ENCODE measurements at regions not wholly inside any gene's neighbourhood (a gene's known extent, or its start where the extent isn't known, plus 50 kb on each side); places are given as distances from the start of the nearest gene placed in this dataset.

DNA sequence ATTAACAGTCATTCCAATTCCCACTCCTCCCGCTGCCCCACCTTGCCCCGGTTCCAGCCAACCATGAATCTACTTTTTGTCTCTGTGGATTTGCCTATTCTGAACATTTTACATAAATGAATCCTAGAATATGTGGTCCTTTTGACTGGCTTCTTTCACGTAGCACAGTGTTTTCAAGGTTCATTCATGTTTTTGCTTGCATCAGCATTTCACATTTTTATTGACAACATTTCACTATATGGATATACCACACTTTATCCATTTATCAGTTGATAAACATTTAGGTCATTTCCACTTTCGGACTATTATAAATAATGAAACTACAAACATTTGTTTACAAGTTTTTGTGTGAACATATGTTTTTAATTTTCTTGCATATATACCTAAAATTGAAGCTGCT lies 182.0 kb downstream of the ZNF248 start:
- Mint-ChIP-seq H3K4me3 (no peak overlapping the region), H3K9me3 (peaks cover 11% of the 10 kb centered on the region), H3K27ac (no peak overlapping the region), H3K27me3 (no peaks in the 10 kb centered on the region), H3K36me3 (peaks cover 12% of the 10 kb centered on the region), H3K4me1 (ENCODE audit: low read depth in 2 of 2) (no peaks in the 10 kb centered on the region)
- DNase-seq (ENCODE audit: low spot score): no peak
- ATAC-seq: no peak

GRCh38 chr10:37671802-37672201 lies 185.6 kb downstream of the ZNF248 start:
- Mint-ChIP-seq H3K9me3 (peaks cover 14% of the 10 kb centered on the region), H3K4me1 (ENCODE audit: low read depth in 2 of 2) (no peaks in the 10 kb centered on the region), H3K4me3 (no peak overlapping the region), H3K36me3 (peaks cover 12% of the 10 kb centered on the region), H3K27me3 (no peaks in the 10 kb centered on the region), H3K27ac (no peak overlapping the region)
- DNase-seq (ENCODE audit: low spot score) (no peak), ATAC-seq (no peak)

DNA sequence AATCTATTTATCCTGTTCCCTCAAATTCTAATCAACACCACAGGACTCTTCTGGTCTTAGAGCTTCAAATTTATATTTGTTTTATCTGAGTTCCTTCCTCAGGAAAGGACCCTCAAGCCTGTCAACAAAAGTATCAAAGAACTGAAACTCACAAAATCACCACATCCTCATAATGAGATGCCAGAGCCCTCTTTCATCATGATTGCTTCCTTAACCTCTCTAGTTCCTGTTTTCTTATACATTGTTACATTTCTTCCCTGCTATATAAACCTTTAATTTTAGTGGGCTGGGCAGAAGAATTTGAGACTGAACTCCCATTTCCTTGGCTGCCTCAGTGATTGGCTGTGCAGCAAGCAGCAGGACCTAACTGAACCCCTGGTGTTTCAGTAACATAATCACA lies 189.7 kb downstream of the ZNF248 start:
- Mint-ChIP-seq H3K27me3 (no peaks in the 10 kb centered on the region), H3K4me3 (no peak overlapping the region), H3K4me1 (ENCODE audit: low read depth in 2 of 2) (no peaks in the 10 kb centered on the region), H3K9me3 (peaks cover 32% of the 10 kb centered on the region), H3K36me3 (peaks cover 17% of the 10 kb centered on the region), H3K27ac (no peak overlapping the region)
- ATAC-seq: no peak
- no peak for DNase-seq (ENCODE audit: low spot score)

DNA sequence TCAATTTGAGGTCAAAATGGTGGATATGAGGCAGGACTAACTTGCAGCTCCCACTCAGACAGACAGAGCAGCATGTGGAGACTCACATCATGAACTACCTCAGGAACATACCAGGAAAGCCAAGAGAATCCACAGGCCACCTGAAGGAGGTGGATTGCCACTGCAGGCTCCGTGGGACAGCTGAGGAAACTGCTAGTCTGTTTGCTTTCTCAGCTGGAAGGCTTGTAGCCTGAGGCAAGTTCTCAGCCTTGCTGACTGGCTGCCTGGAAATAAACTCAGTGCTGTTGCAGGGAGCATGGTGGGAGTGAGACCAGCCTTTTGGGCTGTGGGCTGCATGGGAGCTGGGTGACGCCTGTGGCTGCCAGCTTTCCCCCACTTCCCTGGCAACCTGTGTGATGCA lies 202.9 kb downstream of the ZNF248 start:
- Mint-ChIP-seq H3K4me1 (ENCODE audit: low read depth in 2 of 2) (no peaks in the 10 kb centered on the region), H3K9me3 (peaks cover 35% of the 10 kb centered on the region), H3K27ac (no peak overlapping the region), H3K4me3 (no peak overlapping the region), H3K36me3 (peaks cover 17% of the 10 kb centered on the region), H3K27me3 (no peaks in the 10 kb centered on the region)
- DNase-seq (ENCODE audit: low spot score): no peak
- ATAC-seq: no peak

DNA sequence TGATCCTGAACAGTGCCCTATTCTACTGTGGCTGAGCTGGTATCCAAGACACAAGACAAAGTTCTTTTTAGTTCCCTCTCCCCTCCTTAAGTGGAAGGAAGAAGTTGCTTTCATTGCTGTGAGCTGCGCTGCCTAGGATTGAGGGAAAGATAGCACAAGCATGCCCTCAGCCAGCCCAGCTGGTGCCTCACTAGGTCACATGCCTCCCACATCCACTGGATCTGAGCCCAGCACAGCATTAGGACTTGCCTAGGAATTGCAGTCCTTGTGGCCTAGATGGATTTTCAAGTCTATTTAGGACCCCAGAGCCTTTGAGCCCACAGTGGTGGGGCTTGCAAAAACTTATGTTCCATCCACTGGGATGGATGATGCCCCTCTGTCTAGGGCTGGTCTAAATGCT lies 214.2 kb downstream of the ZNF248 start:
- Mint-ChIP-seq H3K4me1 (ENCODE audit: low read depth in 2 of 2) (no peaks in the 10 kb centered on the region), H3K9me3 (peaks cover 11% of the 10 kb centered on the region), H3K36me3 (peaks cover 6% of the 10 kb centered on the region), H3K4me3 (no peak overlapping the region), H3K27me3 (no peaks in the 10 kb centered on the region), H3K27ac (no peak overlapping the region)
- ATAC-seq (no peak), DNase-seq (ENCODE audit: low spot score) (no peak)

GRCh38 chr10:37640301-37640700 lies 217.1 kb downstream of the ZNF248 start:
- DNase-seq (ENCODE audit: low spot score) (no peak), ATAC-seq (peak in 1 of 2 donors; percentile 28)
- Mint-ChIP-seq H3K36me3 (peaks cover 15% of the 10 kb centered on the region), H3K4me3 (no peak overlapping the region), H3K9me3 (peaks cover 26% of the 10 kb centered on the region), H3K4me1 (ENCODE audit: low read depth in 2 of 2) (no peaks in the 10 kb centered on the region), H3K27ac (no peak overlapping the region), H3K27me3 (no peaks in the 10 kb centered on the region)

DNA sequence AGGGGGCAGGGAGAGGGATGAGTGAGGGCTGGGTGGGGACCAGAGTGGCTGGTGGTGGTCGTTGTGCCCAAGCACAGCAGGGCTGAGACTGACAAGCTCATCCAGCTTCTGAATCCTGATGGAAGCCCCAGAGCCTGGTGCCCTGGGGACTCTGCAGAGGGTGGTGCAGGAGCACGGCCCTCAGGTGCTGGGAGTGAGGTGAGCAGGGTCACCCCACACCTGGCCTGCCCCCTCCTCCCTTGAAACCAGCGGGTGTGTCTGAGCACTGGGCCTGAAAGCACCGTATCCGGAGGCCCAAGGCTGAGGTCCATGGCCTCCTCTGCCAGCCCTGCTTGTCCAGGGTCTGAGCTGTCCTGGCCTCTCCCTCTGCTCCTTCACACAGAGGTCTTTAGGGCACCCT lies 218.2 kb downstream of the ZNF248 start:
- H3K9me3 Mint-ChIP-seq: peaks cover 24% of the 10 kb centered on the region
- H3K27ac Mint-ChIP-seq: no peak overlapping the region
- ATAC-seq (peak in 1 of 2 donors; percentile 57), DNase-seq (ENCODE audit: low spot score) (no peak)
- H3K4me1 Mint-ChIP-seq (ENCODE audit: low read depth in 2 of 2): no peaks in the 10 kb centered on the region
- H3K4me3 Mint-ChIP-seq: no peak overlapping the region
- H3K27me3 Mint-ChIP-seq: no peaks in the 10 kb centered on the region
- H3K36me3 Mint-ChIP-seq: peaks cover 15% of the 10 kb centered on the region

DNA sequence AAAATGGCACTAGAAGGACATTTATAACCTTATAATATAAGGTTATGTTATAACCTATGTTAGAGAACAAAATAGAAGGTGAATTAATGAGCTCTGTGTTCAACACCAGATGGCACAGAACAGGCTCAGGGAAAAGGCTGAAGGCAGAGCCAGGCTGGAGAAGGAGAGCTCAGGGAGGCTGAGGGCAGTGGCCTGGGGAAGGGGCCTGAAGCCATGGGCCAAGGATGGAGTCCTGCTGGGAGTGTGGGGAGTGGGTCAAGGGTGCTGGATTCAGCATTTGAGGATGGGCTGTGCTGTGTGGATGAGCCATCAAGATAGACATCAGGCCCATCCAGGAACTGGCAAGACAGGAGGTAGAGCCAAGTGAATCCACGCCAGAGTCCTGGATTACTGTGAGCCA lies 218.8 kb downstream of the ZNF248 start:
- ATAC-seq (peak in 1 of 2 donors; percentile 28), DNase-seq (ENCODE audit: low spot score) (no peak)
- no peak overlapping the region for H3K4me3 Mint-ChIP-seq
- H3K27me3 Mint-ChIP-seq: no peaks in the 10 kb centered on the region
- H3K36me3 Mint-ChIP-seq: peaks cover 15% of the 10 kb centered on the region
- H3K9me3 Mint-ChIP-seq: peaks cover 22% of the 10 kb centered on the region
- no peaks in the 10 kb centered on the region for H3K4me1 Mint-ChIP-seq (ENCODE audit: low read depth in 2 of 2)
- no peak overlapping the region for H3K27ac Mint-ChIP-seq

DNA sequence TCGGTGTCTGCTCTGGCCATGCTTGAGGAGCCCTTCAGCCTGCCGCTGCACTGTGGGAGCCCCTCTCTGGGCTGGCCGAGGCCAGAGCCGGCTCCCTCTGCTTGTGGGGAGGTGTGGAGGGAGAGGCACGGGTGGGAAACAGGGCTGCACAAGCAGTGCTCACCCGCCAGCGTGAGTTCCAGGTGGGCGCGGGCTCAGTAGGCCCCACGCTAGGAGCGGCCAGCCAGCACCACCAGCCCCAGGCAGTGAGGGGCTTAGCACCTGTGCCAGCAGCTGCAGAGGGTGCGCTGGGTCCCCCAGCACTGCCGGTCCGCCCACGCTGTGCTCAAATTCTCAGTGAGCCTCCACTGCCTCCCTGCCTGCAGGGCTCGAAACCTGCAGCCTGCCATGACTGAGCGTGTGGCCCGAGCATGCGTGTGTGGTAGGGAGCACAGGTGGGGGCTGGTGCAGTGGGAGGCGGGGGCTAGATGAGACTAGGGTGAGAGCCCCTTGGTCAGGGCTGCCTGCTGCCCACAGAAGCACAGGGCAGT lies 223.0 kb downstream of the ZNF248 start:
- Mint-ChIP-seq H3K4me1 (ENCODE audit: low read depth in 2 of 2) (no peaks in the 10 kb centered on the region), H3K27me3 (no peaks in the 10 kb centered on the region), H3K36me3 (peaks cover 9% of the 10 kb centered on the region), H3K27ac (no peak overlapping the region), H3K4me3 (no peak overlapping the region), H3K9me3 (peaks cover 28% of the 10 kb centered on the region)
- ATAC-seq (no peak), DNase-seq (ENCODE audit: low spot score) (no peak)

GRCh38 chr10:37632641-37633040 lies 224.8 kb downstream of the ZNF248 start:
- no peaks in the 10 kb centered on the region for H3K4me1 Mint-ChIP-seq (ENCODE audit: low read depth in 2 of 2)
- no peaks in the 10 kb centered on the region for H3K27me3 Mint-ChIP-seq
- peaks cover 9% of the 10 kb centered on the region for H3K36me3 Mint-ChIP-seq
- ATAC-seq (no peak), DNase-seq (ENCODE audit: low spot score) (no peak)
- no peak overlapping the region for H3K27ac Mint-ChIP-seq
- H3K9me3 Mint-ChIP-seq: peaks cover 24% of the 10 kb centered on the region
- no peak overlapping the region for H3K4me3 Mint-ChIP-seq

DNA sequence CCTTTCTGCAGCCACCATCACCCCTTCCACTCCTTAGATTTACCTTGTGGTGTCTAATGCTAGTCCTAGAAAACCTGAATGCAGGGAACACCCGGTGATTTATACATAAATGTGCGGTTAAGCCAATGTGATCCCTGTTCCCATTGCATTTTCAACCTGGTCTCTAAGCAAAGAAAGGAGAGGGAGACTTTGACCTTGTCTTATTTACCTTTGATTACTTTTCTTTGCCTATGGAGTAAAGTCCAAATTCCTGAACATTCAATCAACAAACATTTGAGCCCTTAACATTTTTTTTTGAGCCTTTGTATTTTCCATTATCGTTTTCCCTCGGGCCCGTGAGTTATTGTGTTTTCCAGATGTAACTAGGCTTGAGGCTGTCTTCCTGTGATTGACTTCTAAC lies 233.9 kb downstream of the ZNF248 start:
- DNase-seq (ENCODE audit: low spot score): no peak

GRCh38 chr10:37619336-37619735 lies 238.1 kb downstream of the ZNF248 start:
- H3K27me3 Mint-ChIP-seq: no peaks in the 10 kb centered on the region
- H3K27ac Mint-ChIP-seq: no peak overlapping the region
- H3K4me3 Mint-ChIP-seq: no peak overlapping the region
- no peak for ATAC-seq
- H3K9me3 Mint-ChIP-seq: peaks cover 25% of the 10 kb centered on the region
- no peak for DNase-seq (ENCODE audit: low spot score)
- peaks cover 8% of the 10 kb centered on the region for H3K36me3 Mint-ChIP-seq
- H3K4me1 Mint-ChIP-seq (ENCODE audit: low read depth in 2 of 2): no peaks in the 10 kb centered on the region

More for the DNA sequence above, 233.9 kb downstream of the ZNF248 start:
- no peaks in the 10 kb centered on the region for H3K4me1 Mint-ChIP-seq (ENCODE audit: low read depth in 2 of 2)
- H3K27ac Mint-ChIP-seq: no peak overlapping the region
- H3K36me3 Mint-ChIP-seq: peaks cover 8% of the 10 kb centered on the region
- ATAC-seq: no peak
- peaks cover 35% of the 10 kb centered on the region for H3K9me3 Mint-ChIP-seq
- H3K4me3 Mint-ChIP-seq: no peak overlapping the region
- H3K27me3 Mint-ChIP-seq: no peaks in the 10 kb centered on the region

DNA sequence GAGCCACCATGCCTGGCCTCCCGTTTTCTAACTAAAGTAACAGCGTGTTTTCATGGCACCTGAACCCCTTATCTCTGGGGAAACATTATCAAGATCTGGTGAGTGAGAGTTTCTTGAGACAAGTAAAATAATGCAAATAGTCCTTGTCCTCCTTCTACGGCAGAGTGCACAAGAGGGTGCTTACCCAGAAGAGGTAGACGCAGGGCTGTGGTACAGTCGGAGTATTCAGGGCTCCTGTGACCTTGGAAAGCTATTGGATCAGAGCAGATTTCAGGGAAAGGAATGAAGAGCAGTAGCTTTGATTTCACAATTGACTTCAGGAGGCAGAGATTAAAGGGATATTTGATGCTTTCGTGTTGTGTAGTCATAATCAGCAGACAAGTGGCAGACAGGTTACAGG lies 269.1 kb downstream of the ZNF248 start:
- no peak overlapping the region for H3K4me3 Mint-ChIP-seq
- H3K9me3 Mint-ChIP-seq: peaks cover 14% of the 10 kb centered on the region
- no peaks in the 10 kb centered on the region for H3K4me1 Mint-ChIP-seq (ENCODE audit: low read depth in 2 of 2)
- no peaks in the 10 kb centered on the region for H3K36me3 Mint-ChIP-seq
- DNase-seq (ENCODE audit: low spot score): no peak
- no peak for ATAC-seq
- no peaks in the 10 kb centered on the region for H3K27me3 Mint-ChIP-seq
- no peak overlapping the region for H3K27ac Mint-ChIP-seq

GRCh38 chr10:37584643-37585042 lies 272.8 kb downstream of the ZNF248 start:
- Mint-ChIP-seq H3K4me3 (no peak overlapping the region), H3K4me1 (ENCODE audit: low read depth in 2 of 2) (no peaks in the 10 kb centered on the region), H3K27ac (no peak overlapping the region), H3K27me3 (no peaks in the 10 kb centered on the region), H3K36me3 (no peaks in the 10 kb centered on the region), H3K9me3 (peaks cover 13% of the 10 kb centered on the region)
- DNase-seq (ENCODE audit: low spot score): no peak
- no peak for ATAC-seq

DNA sequence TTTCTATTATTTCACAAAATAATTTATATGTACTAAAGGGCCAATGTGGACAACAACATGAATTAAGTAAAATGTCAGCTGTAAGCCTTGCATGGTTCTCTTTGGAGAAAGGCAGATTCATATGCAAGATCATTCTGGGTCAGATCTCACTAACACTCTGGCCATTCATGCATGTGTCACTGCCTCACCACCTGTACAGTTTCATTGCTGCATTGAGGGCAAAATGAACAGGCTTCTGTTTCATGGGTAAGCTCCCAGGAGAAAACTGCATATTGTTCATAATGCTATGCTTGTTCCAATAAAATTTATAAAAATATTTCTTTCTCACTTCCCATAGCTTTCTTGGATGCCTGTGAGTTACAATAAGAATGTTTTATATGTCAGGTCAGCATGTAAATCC lies 275.2 kb downstream of the ZNF248 start:
- no peak overlapping the region for H3K27ac Mint-ChIP-seq
- DNase-seq (ENCODE audit: low spot score) (no peak), ATAC-seq (no peak)
- no peaks in the 10 kb centered on the region for H3K36me3 Mint-ChIP-seq
- H3K27me3 Mint-ChIP-seq: no peaks in the 10 kb centered on the region
- H3K9me3 Mint-ChIP-seq: peaks cover 11% of the 10 kb centered on the region
- H3K4me3 Mint-ChIP-seq: no peak overlapping the region
- no peaks in the 10 kb centered on the region for H3K4me1 Mint-ChIP-seq (ENCODE audit: low read depth in 2 of 2)

Data from natural killer cell treated with Interleukin-12 subunit alpha and Interleukin-12 subunit beta and Interleukin-15 and Interleukin-18, amount 100 ng/mL, for 72 hours (primary cell).